Trophoblast cell (in vitro differentiated cells and primary cell): ENCODE measurements at regions not wholly inside any gene's neighbourhood (a gene's known extent, or its start where the extent isn't known, plus 50 kb on each side); places are given as distances from the start of the nearest gene placed in this dataset.

Source experiments
- DNase-seq, 2 donors: peaks; one replicate each; pipeline ENCODE4 v3.0.0-alpha.2; 2016
- H2AFZ ChIP-seq: 2 replicates; pipeline ENCODE4 v1.6.1; 2013; ENCODE audit warnings: low read length, moderate library complexity, mild to moderate bottlenecking; ENCODE audit not compliant: insufficient read depth, poor library complexity
- H2AK5ac ChIP-seq: 2 replicates; pipeline ENCODE4 v1.6.1; 2013; ENCODE audit warnings: mild to moderate bottlenecking, low read length
- H2BK120ac ChIP-seq: 2 replicates; pipeline ENCODE4 v1.6.1; 2013; ENCODE audit warnings: low read length, mild to moderate bottlenecking, moderate library complexity; ENCODE audit not compliant: insufficient read depth, poor library complexity
- H2BK12ac ChIP-seq: 2 replicates; pipeline ENCODE4 v1.6.1; 2013; ENCODE audit warnings: mild to moderate bottlenecking, low read length, moderate library complexity
- H2BK5ac ChIP-seq: 2 replicates; pipeline ENCODE4 v1.6.1; 2013; ENCODE audit warnings: low read length, low read depth, moderate library complexity, mild to moderate bottlenecking; ENCODE audit not compliant: poor library complexity
- H3K14ac ChIP-seq: 2 replicates; pipeline ENCODE4 v1.6.1; 2013; ENCODE audit warnings: mild to moderate bottlenecking, low read length
- H3K18ac ChIP-seq: 2 replicates; pipeline ENCODE4 v1.6.1; 2013; ENCODE audit warnings: mild to moderate bottlenecking, low read length
- H3K23ac ChIP-seq: 2 replicates; pipeline ENCODE4 v1.6.1; 2013; ENCODE audit warnings: low read length
- H3K27ac ChIP-seq: 2 replicates; pipeline ENCODE4 v1.5.1; 2013; ENCODE audit warnings: low read depth, mild to moderate bottlenecking, inconsistent platforms, low read length, moderate library complexity
- H3K27me3 ChIP-seq: 2 replicates; pipeline ENCODE4 v1.6.1; 2013; ENCODE audit warnings: inconsistent platforms, mild to moderate bottlenecking, low read length, moderate library complexity; ENCODE audit not compliant: insufficient read depth
- H3K36me3 ChIP-seq, 2 experiments: 1 replicate in 1 of 2; 2 replicates in 1 of 2; pipeline ENCODE4 v1.6.1; 2013; ENCODE audit warnings: low read length in 2 of 2, mild to moderate bottlenecking in 2 of 2, moderate library complexity in 1 of 2; ENCODE audit not compliant: insufficient read depth in 2 of 2, control insufficient read depth in 1 of 2
- H3K4ac ChIP-seq: 2 replicates; pipeline ENCODE4 v1.6.1; 2013; ENCODE audit warnings: low read depth, mild to moderate bottlenecking, low read length, moderate library complexity
- H3K4me1 ChIP-seq, 2 experiments: 1 replicate in 1 of 2; 2 replicates in 1 of 2; pipeline ENCODE4 v1.6.1; 2013; ENCODE audit warnings: low read length in 2 of 2, mild to moderate bottlenecking in 2 of 2, moderate library complexity in 1 of 2; ENCODE audit not compliant: insufficient read depth in 2 of 2, control insufficient read depth in 1 of 2
- H3K4me2 ChIP-seq: 2 replicates; pipeline ENCODE4 v1.6.1; 2013; ENCODE audit warnings: inconsistent platforms, mild to moderate bottlenecking, low read length, moderate library complexity
- H3K4me3 ChIP-seq: 2 replicates; pipeline ENCODE4 v1.5.1; 2013; ENCODE audit warnings: mild to moderate bottlenecking, low read depth, low read length, inconsistent platforms
- H3K79me1 ChIP-seq: one replicate; pipeline ENCODE4 v1.6.1; 2013; ENCODE audit warnings: low read length
- H3K79me2 ChIP-seq: 2 replicates; pipeline ENCODE4 v1.6.1; 2013; ENCODE audit warnings: low read length, mild to moderate bottlenecking; ENCODE audit not compliant: control insufficient read depth, insufficient read depth, poor library complexity
- H3K9ac ChIP-seq: 2 replicates; pipeline ENCODE4 v1.6.1; 2013; ENCODE audit warnings: mild to moderate bottlenecking, low read length
- H3K9me3 ChIP-seq: 2 replicates; pipeline ENCODE4 v1.6.1; 2013; ENCODE audit warnings: low read depth, mild to moderate bottlenecking, control low read depth, inconsistent platforms, low read length; ENCODE audit not compliant: insufficient read depth
- H4K12ac ChIP-seq: 2 replicates; pipeline ENCODE4 v1.6.1; 2013; ENCODE audit warnings: low read depth, mild to moderate bottlenecking, low read length, moderate library complexity
- H4K8ac ChIP-seq: 2 replicates; pipeline ENCODE4 v1.6.1; 2013; ENCODE audit warnings: low read depth, mild to moderate bottlenecking, low read length, moderate library complexity
- H4K91ac ChIP-seq: one replicate; pipeline ENCODE4 v1.6.1; 2013; ENCODE audit warnings: low read depth, mild to moderate bottlenecking, low read length, moderate library complexity
- WGBS: extraction: QIAGEN DNeasy Blood & Tissue Kit; methylation state at CpG from one replicate; pipeline ENCODE4 v1.1.7; 2013; ENCODE audit warnings: missing lambda C conversion rate; ENCODE audit not compliant: insufficient read length, insufficient coverage; ENCODE audit errors: extremely low coverage; 5-methylcytosine and 5-hydroxymethylcytosine counted together

GRCh38 chr3:104149154-104149553 lies 1217.6 kb upstream of the ALCAM start:
- H3K14ac ChIP-seq = no peak overlapping the region
- H3K4me2 ChIP-seq = no peak overlapping the region
- no peak for DNase-seq
- no peaks in the 10 kb centered on the region for H3K79me2 ChIP-seq
- no peak overlapping the region for H2BK5ac ChIP-seq
- no peak overlapping the region for H3K9ac ChIP-seq
- no peaks in the 10 kb centered on the region for H3K9me3 ChIP-seq
- no peak overlapping the region for H3K4ac ChIP-seq
- no peaks in the 10 kb centered on the region for H3K27me3 ChIP-seq
- no peaks in the 10 kb centered on the region for H3K79me1 ChIP-seq
- H4K91ac ChIP-seq = no peak overlapping the region
- no peak overlapping the region for H4K12ac ChIP-seq
- no peak overlapping the region for H2BK120ac ChIP-seq
- H3K23ac ChIP-seq = no peak overlapping the region
- H3K18ac ChIP-seq = no peak overlapping the region
- H4K8ac ChIP-seq = no peak overlapping the region
- H3K36me3 ChIP-seq = no peaks in the 10 kb centered on the region
- no peaks in the 10 kb centered on the region for H3K4me1 ChIP-seq
- no peak overlapping the region for H3K27ac ChIP-seq
- no peak overlapping the region for H3K4me3 ChIP-seq
- WGBS = no CpG with 5 or more reads among the region's 1 CpG
- H2AFZ ChIP-seq = no peak overlapping the region
- no peak overlapping the region for H2AK5ac ChIP-seq
- H2BK12ac ChIP-seq = no peak overlapping the region

GRCh38 chr3:104150724-104151123 lies 1216.0 kb upstream of the ALCAM start:
- Histone ChIP-seq H2BK5ac (no peak overlapping the region), H3K79me1 (no peaks in the 10 kb centered on the region), H3K4ac (no peak overlapping the region), H2AK5ac (no peak overlapping the region), H2BK12ac (no peak overlapping the region), H3K9me3 (no peaks in the 10 kb centered on the region), H3K4me1 (no peaks in the 10 kb centered on the region), H3K23ac (no peak overlapping the region), H4K91ac (no peak overlapping the region), H4K12ac (no peak overlapping the region), H3K27ac (no peak overlapping the region), H3K27me3 (no peaks in the 10 kb centered on the region), H3K4me2 (no peak overlapping the region), H3K9ac (no peak overlapping the region), H3K14ac (no peak overlapping the region), H2AFZ (no peak overlapping the region), H2BK120ac (no peak overlapping the region), H3K18ac (no peak overlapping the region), H3K4me3 (no peak overlapping the region), H3K79me2 (no peaks in the 10 kb centered on the region), H4K8ac (no peak overlapping the region), H3K36me3 (no peaks in the 10 kb centered on the region)
- DNase-seq = no peak
- no CpG with 5 or more reads among the region's 2 CpGs for WGBS

GRCh38 chr3:104154896-104155295 lies 1211.8 kb upstream of the ALCAM start:
- Histone ChIP-seq H3K79me2 (no peaks in the 10 kb centered on the region), H3K4ac (no peak overlapping the region), H4K91ac (no peak overlapping the region), H3K27ac (no peak overlapping the region), H2BK120ac (no peak overlapping the region), H3K23ac (no peak overlapping the region), H3K36me3 (no peaks in the 10 kb centered on the region), H4K12ac (no peak overlapping the region), H3K27me3 (no peaks in the 10 kb centered on the region), H3K79me1 (no peaks in the 10 kb centered on the region), H3K14ac (no peak overlapping the region), H3K18ac (no peak overlapping the region), H2BK5ac (no peak overlapping the region), H3K9ac (no peak overlapping the region), H3K4me1 (no peaks in the 10 kb centered on the region), H2AFZ (no peak overlapping the region), H2AK5ac (no peak overlapping the region), H3K4me2 (no peak overlapping the region), H3K4me3 (no peak overlapping the region), H3K9me3 (no peaks in the 10 kb centered on the region), H2BK12ac (no peak overlapping the region), H4K8ac (no peak overlapping the region)
- no peak for DNase-seq
- WGBS = no CpG with 5 or more reads among the region's 2 CpGs

- Histone ChIP-seq H2BK5ac (no peak overlapping the region), H2AK5ac (no peak overlapping the region)
- WGBS = no CpG with 5 or more reads among the region's 2 CpGs
These were observed 1200.8 kb upstream of the ALCAM start for GRCh38 chr3:104165866-104166265.

More at GRCh38 chr3:104165866-104166265, 1200.8 kb upstream of the ALCAM start:
- Histone ChIP-seq H3K27ac (no peak overlapping the region), H3K79me2 (no peaks in the 10 kb centered on the region), H4K8ac (no peak overlapping the region), H3K79me1 (no peaks in the 10 kb centered on the region), H3K9me3 (peaks cover 5% of the 10 kb centered on the region), H3K23ac (no peak overlapping the region), H2BK120ac (no peak overlapping the region), H3K4me3 (no peak overlapping the region), H3K9ac (no peak overlapping the region), H3K4me1 (no peaks in the 10 kb centered on the region), H3K14ac (no peak overlapping the region), H4K91ac (no peak overlapping the region), H3K27me3 (no peaks in the 10 kb centered on the region), H3K18ac (no peak overlapping the region), H2AFZ (no peak overlapping the region), H3K4me2 (no peak overlapping the region), H3K4ac (no peak overlapping the region), H2BK12ac (no peak overlapping the region), H3K36me3 (no peaks in the 10 kb centered on the region), H4K12ac (no peak overlapping the region)
- DNase-seq = no peak
